EL (cell line): ENCODE measurements at regions not wholly inside any gene's neighbourhood (a gene's known extent, or its start where the extent isn't known, plus 50 kb on each side); places are given as distances from the start of the nearest gene placed in this dataset.
A peak's percentile ranks its signal among the peaks of the same experiment; 100 is the strongest.
"Not testable (repeated sequence)": the region's sequence is repeated elsewhere in the genome, so short reads cannot be mapped to it uniquely, and the experiment has no call there.

Experiments used
- DNase-seq: peaks from one replicate; pipeline ENCODE4 v3.0.0-alpha.2; 2016

DNA sequence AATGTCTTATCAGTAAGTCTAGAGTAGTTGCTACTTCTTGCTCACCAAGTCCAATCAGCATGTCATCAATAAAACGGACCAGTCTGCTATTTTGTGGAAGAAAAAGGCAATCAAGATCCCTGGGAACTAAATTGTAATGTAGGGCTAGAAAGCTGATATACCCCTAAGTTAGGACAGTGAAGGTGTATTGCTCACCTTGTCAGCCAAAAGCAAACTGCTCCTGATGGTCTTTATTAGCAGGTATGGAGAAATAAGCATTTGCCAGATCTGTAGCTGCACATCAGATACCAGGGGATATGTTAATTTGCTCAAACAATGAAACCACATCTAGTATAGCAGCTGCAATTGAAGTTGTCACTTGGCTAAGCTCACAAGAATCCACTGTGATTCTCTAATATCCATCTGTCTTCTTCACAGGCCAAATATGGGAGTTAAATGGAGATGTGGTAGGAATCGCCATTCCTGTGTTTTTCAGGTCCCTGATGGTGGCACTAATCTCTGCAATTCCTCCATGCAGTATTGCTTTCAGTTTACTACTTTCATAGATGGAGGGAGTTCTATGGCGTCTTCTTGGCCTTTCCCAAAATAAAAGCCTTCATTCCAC, 75.0 kb downstream of the TMEM237 start:
- no peak for DNase-seq

DNA sequence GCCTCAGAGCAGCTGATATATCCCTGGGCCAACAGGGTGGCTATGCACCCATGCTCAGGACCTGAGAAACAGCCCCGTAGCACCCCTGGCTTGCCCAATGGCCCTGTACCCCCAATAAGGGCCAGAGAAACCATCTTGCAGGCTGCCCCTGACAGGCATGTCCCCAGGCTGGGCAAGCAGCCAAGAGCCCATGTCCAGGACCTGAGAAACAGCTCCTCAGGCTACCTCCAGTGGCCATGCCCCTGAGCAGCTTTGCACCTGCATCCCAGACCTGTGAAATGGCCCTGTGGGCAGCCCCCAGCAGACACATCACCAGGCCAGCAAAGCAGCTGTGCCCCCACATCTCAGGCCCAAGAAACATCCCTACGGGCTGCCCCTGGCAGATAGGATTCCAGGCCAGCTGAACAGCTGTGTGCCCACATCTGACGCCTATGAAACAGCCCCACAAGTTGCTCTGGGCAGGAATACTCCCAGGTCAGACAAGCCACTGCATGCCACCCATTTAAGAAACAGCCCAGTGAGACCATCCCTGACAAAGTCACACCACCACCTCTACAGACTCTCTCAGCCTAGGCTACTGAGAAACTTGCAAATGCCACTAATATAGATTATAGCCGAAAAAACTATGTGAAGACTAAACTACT, 84.1 kb downstream of the TMEM237 start:
- DNase-seq, result no peak

- DNase-seq, result no peak
Observed at GRCh38 chr2:201558665-201559064, 84.6 kb downstream of the TMEM237 start.

DNA sequence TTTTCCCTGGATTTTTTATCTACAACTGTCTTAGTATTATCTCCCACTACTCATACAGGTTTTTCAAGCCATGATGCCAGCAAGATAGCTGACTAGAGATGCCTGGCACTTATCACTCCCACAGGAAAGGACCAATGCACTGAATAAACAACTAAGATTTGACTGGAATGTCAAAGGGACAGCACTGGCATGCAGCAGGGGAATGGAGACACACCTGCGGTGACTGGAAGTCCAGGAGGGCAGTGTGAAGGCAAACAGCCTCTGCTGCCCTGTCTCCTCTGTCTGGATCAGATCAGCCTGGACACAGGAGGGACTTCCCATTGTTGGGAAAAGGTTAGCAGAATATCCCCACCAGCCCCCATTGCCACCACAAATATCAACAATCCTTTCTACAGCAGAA, 85.1 kb downstream of the TMEM237 start:
- DNase-seq, result no peak

DNA sequence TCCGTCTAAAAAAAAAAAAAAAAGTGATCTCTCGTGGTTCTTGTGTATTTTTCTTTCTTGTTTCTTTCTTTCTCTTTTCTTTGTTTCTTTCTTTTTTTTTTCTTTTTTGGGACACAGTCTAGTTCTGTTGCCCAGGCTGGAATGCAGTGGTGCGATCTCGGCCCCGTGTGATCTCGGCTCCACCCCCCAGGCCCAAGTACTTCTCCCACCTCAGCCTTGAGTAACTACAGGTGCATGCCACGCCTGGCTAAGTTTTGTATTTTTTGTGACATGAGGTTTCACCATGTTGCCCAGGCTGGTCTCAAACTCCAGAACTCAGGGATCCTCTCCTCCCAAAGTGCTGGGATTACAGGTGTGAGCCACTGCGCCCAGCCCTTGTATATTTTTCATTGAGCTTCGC, 91.4 kb downstream of the TMEM237 start:
- DNase-seq, result no peak

GRCh38 chr2:201546576-201546975, 95.0 kb downstream of the STRADB start:
- peak; percentile 54 for DNase-seq

- no peak for DNase-seq
Observed at GRCh38 chr2:201542291-201542690, 90.8 kb downstream of the STRADB start.

DNA sequence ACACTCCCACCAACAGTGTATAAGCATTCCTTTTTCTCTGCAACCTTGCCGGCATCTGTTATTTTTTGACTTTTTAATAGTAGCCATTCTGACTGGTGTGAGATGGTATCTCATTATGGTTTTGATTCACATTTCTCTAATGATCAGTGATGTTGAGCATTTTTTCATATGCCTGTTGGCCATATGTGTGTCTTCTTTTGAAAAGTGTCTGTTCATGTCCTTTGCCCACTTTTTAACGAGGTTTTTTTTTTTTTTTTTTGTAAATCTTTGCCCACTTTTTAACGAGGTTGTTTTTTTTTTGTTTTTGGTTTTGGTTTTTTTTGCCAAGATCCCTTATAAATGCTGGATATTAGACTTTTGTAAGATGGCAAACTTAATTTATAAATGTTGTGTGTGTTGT, 87.7 kb downstream of the STRADB start:
- DNase-seq, result not testable (repeated sequence)

- no peak for DNase-seq
Observed at GRCh38 chr2:201538025-201538424, 86.5 kb downstream of the STRADB start.

DNA sequence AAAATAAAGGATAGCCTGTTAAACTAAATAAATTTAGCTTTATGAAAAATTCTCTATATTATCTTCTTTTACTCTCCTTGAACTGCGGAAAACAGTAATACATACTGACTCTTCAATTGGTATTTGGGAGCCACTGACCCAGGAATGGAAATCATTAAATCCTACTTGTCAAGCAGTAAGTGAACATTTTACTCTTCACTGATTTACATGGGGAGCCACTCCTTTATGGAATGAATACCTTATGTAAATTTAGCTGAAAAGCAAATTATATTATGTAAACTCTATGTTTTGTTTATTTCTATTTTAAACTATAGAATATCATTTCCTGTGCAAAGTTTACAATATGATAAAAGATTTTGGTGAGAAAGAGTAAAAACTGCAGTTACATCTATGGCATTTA, 85.2 kb downstream of the STRADB start:
- DNase-seq, result no peak

DNA sequence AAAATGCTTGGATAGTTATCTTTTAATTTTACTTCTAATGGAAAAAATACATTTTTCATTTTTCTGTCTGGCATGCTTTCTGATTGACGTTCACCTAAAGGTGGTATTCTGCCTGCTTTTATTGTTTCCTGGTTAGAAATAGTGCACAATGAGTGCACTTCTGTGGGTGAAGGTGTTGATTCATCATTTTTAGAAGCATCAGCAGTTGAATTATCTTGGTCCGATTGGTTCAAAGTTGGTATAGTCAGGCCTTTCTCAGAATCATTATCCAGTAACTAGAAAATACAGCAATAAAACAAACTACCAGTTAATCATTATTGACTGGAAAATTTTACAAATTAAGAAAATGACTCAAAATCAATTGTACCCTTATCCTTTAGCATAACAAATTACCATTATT, 84.5 kb downstream of the STRADB start:
- DNase-seq, result no peak

DNA sequence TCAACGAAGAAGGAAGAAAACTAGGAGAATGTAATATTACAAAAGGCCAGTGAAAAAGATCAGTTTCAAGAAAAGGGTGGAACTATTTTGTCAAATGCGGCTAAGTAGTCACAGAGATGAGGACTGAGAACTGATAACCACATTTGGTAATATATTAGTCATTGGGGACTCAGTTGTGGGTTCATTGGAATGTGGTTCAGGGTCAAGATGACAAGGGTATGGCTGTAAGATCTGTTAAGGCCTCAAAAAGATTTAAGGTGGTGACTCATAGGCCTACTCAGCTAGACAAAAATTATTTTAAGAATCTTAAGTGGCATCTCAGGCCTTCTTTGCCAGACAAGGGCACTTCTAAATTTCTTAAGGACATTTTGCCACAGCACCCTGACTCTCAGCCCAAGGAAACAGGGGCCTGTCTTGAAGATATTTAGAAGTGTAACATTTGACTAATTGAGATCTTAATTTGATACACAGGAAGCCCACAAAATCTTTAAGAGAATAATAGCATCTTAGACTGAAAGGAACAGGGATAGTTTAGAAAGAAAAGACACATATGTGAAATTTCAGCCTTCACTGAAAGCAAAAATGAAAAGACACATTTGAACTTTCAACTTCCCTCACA, 81.3 kb downstream of the STRADB start:
- DNase-seq, result peak; percentile 97
